RWPE1 (cell line): ENCODE measurements at regions not wholly inside any gene's neighbourhood (a gene's known extent, or its start where the extent isn't known, plus 50 kb on each side); places are given as distances from the start of the nearest gene placed in this dataset.

Experiments used
- CTCF ChIA-PET: fragments of 350-600 bp; sonication (Branson Sonifier 250); formaldehyde crosslinking; extraction: SDS; loops from one replicate; lab custom pipeline; 2021; lab: Yijun Ruan, JAX
- POLR2A ChIA-PET: fragments of 400-600 bp; formaldehyde crosslinking; extraction: SDS; loops from one replicate; lab custom pipeline; 2020; ENCODE audit warnings: antibody characterized with exemption; ENCODE audit not compliant: low non-redundant PET; lab: Yijun Ruan, JAX
- DNase-seq: peaks from one replicate; pipeline ENCODE4 v3.0.0; 2012; ENCODE audit warnings: low spot score
- H3K27ac ChIP-seq: fragments of 450-650 bp; 2 replicates; pipeline ENCODE4 v1.5.1; 2017
- TF ChIP-seq, protein P1 (sequence below): fragments of 450-650 bp; conservative IDR thresholded peaks from 2 replicates; pipeline ENCODE4 v1.5.1; 2017; ENCODE audit warnings: low read depth, mild to moderate bottlenecking

DNA sequence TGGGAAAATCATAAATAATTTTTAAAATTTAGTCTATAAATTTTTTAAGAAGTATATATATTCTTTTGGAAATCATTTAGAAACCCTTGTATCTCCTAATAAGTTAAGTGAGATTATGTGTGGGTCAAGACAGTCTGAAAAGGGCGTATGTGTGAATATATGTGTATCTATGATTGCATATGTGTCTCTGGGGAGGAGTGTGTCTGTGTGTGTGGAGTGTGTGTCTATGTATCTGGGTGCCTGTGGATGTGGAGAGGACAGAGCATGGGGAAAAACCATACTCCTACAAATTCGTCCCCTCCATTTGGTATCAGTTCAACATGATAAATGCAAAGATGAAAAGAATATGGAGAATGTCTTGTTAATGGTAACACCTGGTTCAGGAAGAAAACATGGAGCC is 342.0 kb upstream of the ACTBL2 start:
- ChIA-PET POLR2A (no interaction called here), CTCF (interaction anchor here (0.6 kb wide), 1 partner anchor 996 kb away, joined by 7 read pairs; no protein-coding TSS in a partner anchor)
- no peak overlapping the region; the same call in 1 of the 2 replicates for H3K27ac ChIP-seq
- DNase-seq: no peak
- TF ChIP-seq, protein P1, sequence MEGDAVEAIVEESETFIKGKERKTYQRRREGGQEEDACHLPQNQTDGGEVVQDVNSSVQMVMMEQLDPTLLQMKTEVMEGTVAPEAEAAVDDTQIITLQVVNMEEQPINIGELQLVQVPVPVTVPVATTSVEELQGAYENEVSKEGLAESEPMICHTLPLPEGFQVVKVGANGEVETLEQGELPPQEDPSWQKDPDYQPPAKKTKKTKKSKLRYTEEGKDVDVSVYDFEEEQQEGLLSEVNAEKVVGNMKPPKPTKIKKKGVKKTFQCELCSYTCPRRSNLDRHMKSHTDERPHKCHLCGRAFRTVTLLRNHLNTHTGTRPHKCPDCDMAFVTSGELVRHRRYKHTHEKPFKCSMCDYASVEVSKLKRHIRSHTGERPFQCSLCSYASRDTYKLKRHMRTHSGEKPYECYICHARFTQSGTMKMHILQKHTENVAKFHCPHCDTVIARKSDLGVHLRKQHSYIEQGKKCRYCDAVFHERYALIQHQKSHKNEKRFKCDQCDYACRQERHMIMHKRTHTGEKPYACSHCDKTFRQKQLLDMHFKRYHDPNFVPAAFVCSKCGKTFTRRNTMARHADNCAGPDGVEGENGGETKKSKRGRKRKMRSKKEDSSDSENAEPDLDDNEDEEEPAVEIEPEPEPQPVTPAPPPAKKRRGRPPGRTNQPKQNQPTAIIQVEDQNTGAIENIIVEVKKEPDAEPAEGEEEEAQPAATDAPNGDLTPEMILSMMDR: no peak

DNA sequence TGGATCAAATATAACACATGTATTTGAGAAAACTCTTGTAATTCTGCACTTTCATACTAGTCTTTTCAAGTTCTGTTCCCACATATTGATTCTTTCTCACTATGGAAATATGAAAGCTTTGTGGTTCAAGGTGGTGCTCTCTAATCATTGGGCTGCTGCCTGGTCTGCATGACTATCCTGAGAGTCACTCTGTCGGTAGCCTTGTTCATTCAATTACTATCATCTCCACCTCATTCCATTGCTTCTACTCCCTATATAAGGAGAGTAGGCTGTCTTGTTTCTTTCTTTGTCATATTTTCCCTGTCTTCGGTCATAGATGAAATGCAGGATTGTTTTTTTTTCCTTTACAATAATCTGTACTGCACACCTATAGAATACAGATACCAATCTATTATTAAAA is 341.4 kb upstream of the ACTBL2 start:
- peak; percentile 87 for DNase-seq
- no peak overlapping the region for H3K27ac ChIP-seq
- CTCF ChIA-PET: interaction anchor here (0.6 kb wide), 1 partner anchor 1354 kb away, joined by 3 read pairs; no protein-coding TSS in a partner anchor
- TF ChIP-seq, protein P1: no peak
- POLR2A ChIA-PET: no interaction called here

DNA sequence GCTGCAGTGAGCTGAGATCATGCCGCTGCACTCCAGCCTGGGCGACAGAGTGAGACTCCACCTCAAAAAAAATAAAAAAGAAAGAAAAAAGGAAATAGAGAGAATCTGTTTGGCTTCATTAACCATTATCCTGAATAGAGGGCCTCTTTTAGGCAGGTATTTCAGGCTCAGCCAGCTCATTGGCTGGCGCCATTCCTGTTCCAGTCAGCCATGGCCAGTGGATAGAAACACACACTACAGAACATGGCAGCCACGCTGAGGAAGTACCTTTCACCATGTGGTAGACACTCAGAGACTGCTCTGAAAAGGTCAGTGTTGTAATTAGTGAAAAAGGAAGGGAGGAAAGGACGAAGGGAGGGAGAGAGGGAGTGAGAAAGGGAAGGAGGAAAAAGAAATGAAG is 340.0 kb upstream of the ACTBL2 start:
- ChIA-PET POLR2A (no interaction called here), CTCF (interaction anchor here (0.6 to 0.7 kb wide), 3 partner anchors 12 to 129 kb away, joined by 4 to 5 read pairs (median 4); no protein-coding TSS in a partner anchor)
- no peak for DNase-seq
- TF ChIP-seq, protein P1: no peak
- peak overlapping the region; percentile 47; the same call in 1 of the 2 replicates for H3K27ac ChIP-seq

DNA sequence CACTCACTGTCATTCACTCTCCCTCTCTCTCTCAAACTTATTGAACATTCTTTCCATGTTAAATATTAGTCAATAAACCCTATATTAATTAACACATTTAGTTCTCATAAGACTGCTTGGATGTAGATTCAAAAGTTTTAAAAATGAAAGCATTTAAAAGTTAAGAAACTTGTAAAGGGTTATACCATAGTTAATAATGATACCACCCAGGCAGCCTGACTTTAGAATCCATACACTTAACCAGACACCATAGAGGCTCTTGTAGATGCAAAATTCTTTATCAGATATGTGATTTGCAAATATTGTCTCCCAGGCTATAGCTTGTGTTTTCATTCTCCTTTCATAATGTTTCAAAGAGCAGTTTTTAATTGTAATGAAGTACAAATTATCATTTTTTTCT is 335.8 kb upstream of the ACTBL2 start:
- ChIA-PET POLR2A (no interaction called here), CTCF (no interaction called here)
- TF ChIP-seq, protein P1: no peak
- no peak overlapping the region for H3K27ac ChIP-seq
- no peak for DNase-seq

DNA sequence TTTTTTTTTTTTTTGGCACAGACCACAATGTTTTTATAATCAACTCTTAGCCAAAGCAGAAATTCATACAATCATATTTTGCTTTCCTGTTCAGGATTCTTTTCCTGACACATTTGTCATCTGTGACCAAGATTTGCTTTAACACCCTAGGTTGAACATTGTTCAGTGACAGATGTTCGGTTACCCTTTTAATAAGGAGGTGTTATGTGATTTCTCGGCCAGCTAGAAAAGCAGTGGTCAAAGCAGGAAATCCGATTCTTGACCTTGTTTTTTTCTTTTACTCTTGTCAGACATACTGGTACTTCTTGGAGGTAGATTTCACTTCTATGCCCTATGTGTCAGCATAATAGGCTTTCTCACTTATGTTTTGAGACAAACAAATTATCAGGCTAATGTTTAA is 335.3 kb upstream of the ACTBL2 start:
- POLR2A ChIA-PET: interaction anchor here (0.7 kb wide), 1 partner anchor 500 kb away, joined by 3 read pairs; no protein-coding TSS in a partner anchor
- CTCF ChIA-PET: interaction anchor here (0.6 kb wide), 1 partner anchor 358 kb away, joined by 4 read pairs; no protein-coding TSS in a partner anchor
- no peak overlapping the region for H3K27ac ChIP-seq
- TF ChIP-seq, protein P1: no peak
- no peak for DNase-seq

DNA sequence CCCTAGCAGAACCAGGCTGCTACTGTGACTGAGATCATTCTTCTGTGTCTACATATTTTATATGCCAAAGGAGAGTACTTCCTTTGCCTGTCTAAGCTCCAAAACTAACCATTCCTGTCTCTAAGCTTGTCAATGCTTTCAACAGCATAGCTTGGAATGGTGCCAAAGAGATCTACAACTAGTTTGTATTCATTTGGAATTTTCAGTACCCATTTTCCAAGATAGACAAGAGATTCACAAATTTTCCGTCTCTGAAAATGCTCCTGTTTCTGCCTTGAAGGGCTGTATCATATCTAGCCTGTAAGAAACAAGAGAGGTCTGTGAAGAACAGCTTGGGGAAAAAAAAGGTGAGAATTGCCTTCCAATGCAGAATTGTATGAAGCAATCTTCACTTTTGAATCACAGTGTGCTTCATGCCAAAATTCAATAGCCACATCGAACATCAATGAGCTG is 334.4 kb upstream of the ACTBL2 start:
- DNase-seq: no peak
- CTCF ChIA-PET: interaction anchor here (0.6 to 1.2 kb wide), 4 partner anchors 18 to 358 kb away, joined by 3 to 4 read pairs (median 4); no protein-coding TSS in a partner anchor
- TF ChIP-seq, protein P1: no peak
- POLR2A ChIA-PET: interaction anchor here (0.6 kb wide), 1 partner anchor 19 kb away, joined by 9 read pairs; no protein-coding TSS in a partner anchor
- H3K27ac ChIP-seq: no peak overlapping the region
